ENCODE measurements at regions not wholly inside any gene's neighbourhood (a gene's known extent, or its start where the extent isn't known, plus 50 kb on each side); places are given as distances from the start of the nearest gene placed in this dataset.

GRCh38 chr17:79223471-79223870 lies 148.8 kb downstream of the ENGASE start:
- TF ChIP-seq EGR1 (IDR thresholded peaks at IDR 0.05) (no peak), CREB1 (IDR thresholded peaks at IDR 0.05; ENCODE audit: low read depth) (no peak), TAF1 (IDR thresholded peaks at IDR 0.05; ENCODE audit: low read depth) (no peak), TCF12 (IDR thresholded peaks at IDR 0.05; ENCODE audit: low read depth) (no peak), ZBTB7A (IDR thresholded peaks at IDR 0.05; ENCODE audit: low read depth) (no peak), EP300 (IDR thresholded peaks at IDR 0.05; ENCODE audit: borderline replicate concordance) (no peak), NFIC (IDR thresholded peaks at IDR 0.05) (no peak), TEAD4 (IDR thresholded peaks at IDR 0.05) (no peak), CEBPB (IDR thresholded peaks at IDR 0.05) (no peak), RAD21 (IDR thresholded peaks at IDR 0.05; ENCODE audit: low read depth) (no peak), MAX (IDR thresholded peaks at IDR 0.05) (no peak), YY1 (IDR thresholded peaks at IDR 0.05; ENCODE audit: low read depth) (no peak), FOXM1 (IDR thresholded peaks at IDR 0.05; ENCODE audit: borderline replicate concordance, low read depth) (no peak)
- TF ChIP-seq, protein P1, sequence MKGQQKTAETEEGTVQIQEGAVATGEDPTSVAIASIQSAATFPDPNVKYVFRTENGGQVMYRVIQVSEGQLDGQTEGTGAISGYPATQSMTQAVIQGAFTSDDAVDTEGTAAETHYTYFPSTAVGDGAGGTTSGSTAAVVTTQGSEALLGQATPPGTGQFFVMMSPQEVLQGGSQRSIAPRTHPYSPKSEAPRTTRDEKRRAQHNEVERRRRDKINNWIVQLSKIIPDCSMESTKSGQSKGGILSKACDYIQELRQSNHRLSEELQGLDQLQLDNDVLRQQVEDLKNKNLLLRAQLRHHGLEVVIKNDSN (IDR thresholded peaks at IDR 0.05): no peak
- TF ChIP-seq, protein P2, sequence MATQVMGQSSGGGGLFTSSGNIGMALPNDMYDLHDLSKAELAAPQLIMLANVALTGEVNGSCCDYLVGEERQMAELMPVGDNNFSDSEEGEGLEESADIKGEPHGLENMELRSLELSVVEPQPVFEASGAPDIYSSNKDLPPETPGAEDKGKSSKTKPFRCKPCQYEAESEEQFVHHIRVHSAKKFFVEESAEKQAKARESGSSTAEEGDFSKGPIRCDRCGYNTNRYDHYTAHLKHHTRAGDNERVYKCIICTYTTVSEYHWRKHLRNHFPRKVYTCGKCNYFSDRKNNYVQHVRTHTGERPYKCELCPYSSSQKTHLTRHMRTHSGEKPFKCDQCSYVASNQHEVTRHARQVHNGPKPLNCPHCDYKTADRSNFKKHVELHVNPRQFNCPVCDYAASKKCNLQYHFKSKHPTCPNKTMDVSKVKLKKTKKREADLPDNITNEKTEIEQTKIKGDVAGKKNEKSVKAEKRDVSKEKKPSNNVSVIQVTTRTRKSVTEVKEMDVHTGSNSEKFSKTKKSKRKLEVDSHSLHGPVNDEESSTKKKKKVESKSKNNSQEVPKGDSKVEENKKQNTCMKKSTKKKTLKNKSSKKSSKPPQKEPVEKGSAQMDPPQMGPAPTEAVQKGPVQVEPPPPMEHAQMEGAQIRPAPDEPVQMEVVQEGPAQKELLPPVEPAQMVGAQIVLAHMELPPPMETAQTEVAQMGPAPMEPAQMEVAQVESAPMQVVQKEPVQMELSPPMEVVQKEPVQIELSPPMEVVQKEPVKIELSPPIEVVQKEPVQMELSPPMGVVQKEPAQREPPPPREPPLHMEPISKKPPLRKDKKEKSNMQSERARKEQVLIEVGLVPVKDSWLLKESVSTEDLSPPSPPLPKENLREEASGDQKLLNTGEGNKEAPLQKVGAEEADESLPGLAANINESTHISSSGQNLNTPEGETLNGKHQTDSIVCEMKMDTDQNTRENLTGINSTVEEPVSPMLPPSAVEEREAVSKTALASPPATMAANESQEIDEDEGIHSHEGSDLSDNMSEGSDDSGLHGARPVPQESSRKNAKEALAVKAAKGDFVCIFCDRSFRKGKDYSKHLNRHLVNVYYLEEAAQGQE (IDR thresholded peaks at IDR 0.05; ENCODE audit: low read depth): no peak

DNA sequence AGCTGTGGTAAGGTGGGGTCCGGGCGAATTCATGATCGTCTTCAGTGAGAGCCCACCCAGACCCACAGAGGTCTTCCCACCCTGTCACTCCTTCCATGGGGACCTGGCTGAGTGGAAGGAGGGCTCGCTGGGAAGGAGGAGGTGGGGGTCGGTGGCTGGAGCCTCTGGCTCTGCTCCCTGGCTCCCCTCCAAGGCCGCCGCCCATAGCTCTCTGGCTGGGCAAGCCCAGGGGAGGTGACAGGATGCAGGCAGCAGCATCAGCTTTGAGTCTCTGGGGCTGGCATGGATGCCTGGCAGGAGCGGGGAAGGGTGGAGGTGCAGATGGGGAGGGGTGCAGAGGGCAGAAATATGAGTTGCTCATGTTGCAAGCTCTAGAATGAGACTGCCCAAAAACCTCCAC lies 147.0 kb downstream of the ENGASE start:
- TF ChIP-seq EGR1 (IDR thresholded peaks at IDR 0.05) (no peak), TAF1 (IDR thresholded peaks at IDR 0.05; ENCODE audit: low read depth) (no peak), TEAD4 (IDR thresholded peaks at IDR 0.05) (no peak), YY1 (IDR thresholded peaks at IDR 0.05; ENCODE audit: low read depth) (no peak), ZBTB7A (IDR thresholded peaks at IDR 0.05; ENCODE audit: low read depth) (no peak), MAX (IDR thresholded peaks at IDR 0.05) (no peak), CEBPB (IDR thresholded peaks at IDR 0.05) (no peak), TCF12 (IDR thresholded peaks at IDR 0.05; ENCODE audit: low read depth) (no peak), FOXM1 (IDR thresholded peaks at IDR 0.05; ENCODE audit: borderline replicate concordance, low read depth) (no peak), EP300 (IDR thresholded peaks at IDR 0.05; ENCODE audit: borderline replicate concordance) (no peak), NFIC (IDR thresholded peaks at IDR 0.05) (no peak), CREB1 (IDR thresholded peaks at IDR 0.05; ENCODE audit: low read depth) (no peak), RAD21 (IDR thresholded peaks at IDR 0.05; ENCODE audit: low read depth) (no peak)
- TF ChIP-seq, protein P1 (IDR thresholded peaks at IDR 0.05): no peak
- TF ChIP-seq, protein P2 (IDR thresholded peaks at IDR 0.05; ENCODE audit: low read depth): no peak

DNA sequence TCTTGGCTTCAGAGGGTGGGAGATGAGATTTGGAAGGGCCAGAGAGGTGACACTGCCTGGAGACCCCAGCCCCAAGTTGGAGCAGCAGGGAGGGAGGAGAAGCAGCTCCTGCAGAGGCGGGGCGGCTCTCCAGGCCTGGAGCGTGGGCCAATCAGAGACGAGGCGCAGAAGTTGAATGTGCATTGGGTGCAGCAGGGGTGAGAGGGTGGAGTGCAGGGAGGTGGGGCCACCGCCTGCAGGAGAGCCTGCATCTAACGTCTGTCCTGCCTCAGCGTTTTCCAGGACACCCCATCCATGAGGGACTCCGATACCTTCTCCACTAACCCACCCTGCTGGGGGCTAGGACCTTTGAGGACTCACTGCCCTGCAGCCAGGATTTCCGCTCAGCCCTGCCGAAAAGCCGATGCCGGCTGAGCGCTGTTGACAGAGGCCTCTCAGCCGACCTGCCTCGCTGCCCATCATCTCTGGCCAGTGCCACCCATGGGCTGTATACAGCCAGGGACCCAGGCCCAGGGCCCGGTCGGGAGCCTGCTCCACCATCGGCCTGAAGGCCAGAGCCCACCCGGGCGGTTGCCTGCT lies 146.2 kb downstream of the ENGASE start:
- TF ChIP-seq TAF1 (IDR thresholded peaks at IDR 0.05; ENCODE audit: low read depth) (no peak), CEBPB (IDR thresholded peaks at IDR 0.05) (no peak), CREB1 (IDR thresholded peaks at IDR 0.05; ENCODE audit: low read depth) (no peak), RAD21 (IDR thresholded peaks at IDR 0.05; ENCODE audit: low read depth) (no peak), TCF12 (IDR thresholded peaks at IDR 0.05; ENCODE audit: low read depth) (no peak), NFIC (IDR thresholded peaks at IDR 0.05) (no peak), MAX (IDR thresholded peaks at IDR 0.05) (no peak), EGR1 (IDR thresholded peaks at IDR 0.05) (no peak), EP300 (IDR thresholded peaks at IDR 0.05; ENCODE audit: borderline replicate concordance) (no peak), TEAD4 (IDR thresholded peaks at IDR 0.05) (no peak), YY1 (IDR thresholded peaks at IDR 0.05; ENCODE audit: low read depth) (no peak), ZBTB7A (IDR thresholded peaks at IDR 0.05; ENCODE audit: low read depth) (no peak), FOXM1 (IDR thresholded peaks at IDR 0.05; ENCODE audit: borderline replicate concordance, low read depth) (no peak)
- TF ChIP-seq, protein P1 (IDR thresholded peaks at IDR 0.05): no peak
- TF ChIP-seq, protein P2 (IDR thresholded peaks at IDR 0.05; ENCODE audit: low read depth): no peak
